ENCODE measurements at regions not wholly inside any gene's neighbourhood (a gene's known extent, or its start where the extent isn't known, plus 50 kb on each side); places are given as distances from the start of the nearest gene placed in this dataset.

GRCh38 chr2:2389215-2389614, 58.1 kb upstream of the MYT1L start:
- TF ChIP-seq POLR2A (IDR thresholded peaks at IDR 0.05) (no peak), CTCF (IDR thresholded peaks at IDR 0.05) (no peak)

Data from body of pancreas (tissue), 4 donors.